IMR-90 (cell line): ENCODE measurements at regions not wholly inside any gene's neighbourhood (a gene's known extent, or its start where the extent isn't known, plus 50 kb on each side); places are given as distances from the start of the nearest gene placed in this dataset.

ENCODE experiments used
- ATAC-seq: fragments of 200-7000 bp; cut with Tn5 transposase; 2 replicates; pipeline ENCODE4 v1.9.1; 2020; ENCODE audit warnings: low read depth, mild to moderate bottlenecking, moderate library complexity
- BruUV-seq: library from RNA; stranded (reverse); fragments of 400-500 nt; replicated peaks from 2 replicates; lab custom pipeline; 2021; lab: Mats Ljungman, UMichigan
- CTCF ChIA-PET: fragments of 300-600 bp; formaldehyde crosslinking; extraction: SDS; loops from one replicate; lab custom pipeline; 2021; ENCODE audit warnings: antibody characterized with exemption; lab: Yijun Ruan, JAX
- POLR2A ChIA-PET: fragments of 300-600 bp; sonication (Branson Sonifier 250); formaldehyde crosslinking; loops from one replicate; lab custom pipeline; 2022; ENCODE audit warnings: antibody characterized with exemption; ENCODE audit not compliant: unreplicated experiment; lab: Charles Lee
- DNase-seq: peaks from one replicate; pipeline ENCODE4 v3.0.0; 2013
- H2AFZ ChIP-seq: replicated peaks from 2 replicates; pipeline ENCODE3; 2013; ENCODE audit warnings: low read length, mild to moderate bottlenecking; ENCODE audit not compliant: poor library complexity
- H2AK5ac ChIP-seq: 2 replicates; pipeline ENCODE4 v1.6.1; 2013; ENCODE audit warnings: low read depth, low read length, inconsistent platforms
- H2AK9ac ChIP-seq: replicated peaks from 2 replicates; pipeline ENCODE3; 2013; ENCODE audit warnings: mild to moderate bottlenecking, low read depth, low read length, moderate library complexity; ENCODE audit not compliant: poor library complexity
- H2BK120ac ChIP-seq: 2 replicates; pipeline ENCODE4 v1.6.1; 2013; ENCODE audit warnings: low read depth, low read length, inconsistent platforms
- H2BK15ac ChIP-seq: 3 replicates; pipeline ENCODE4 v1.6.1; 2013; ENCODE audit warnings: low read depth, low read length, inconsistent platforms
- H2BK20ac ChIP-seq: 2 replicates; pipeline ENCODE4 v1.6.1; 2013; ENCODE audit warnings: low read depth, mild to moderate bottlenecking, inconsistent platforms, low read length, moderate library complexity
- H2BK5ac ChIP-seq: 2 replicates; pipeline ENCODE4 v1.6.1; 2013; ENCODE audit warnings: mild to moderate bottlenecking, low read depth, low read length, inconsistent platforms; ENCODE audit not compliant: poor library complexity, severe bottlenecking
- H3K14ac ChIP-seq: replicated peaks from 2 replicates; pipeline ENCODE4 v1.6.1; 2013; ENCODE audit warnings: low read depth, low read length, inconsistent platforms
- H3K18ac ChIP-seq: 2 replicates; pipeline ENCODE4 v1.6.1; 2013; ENCODE audit warnings: low read depth, low read length, control low read depth
- H3K23ac ChIP-seq: 2 replicates; pipeline ENCODE4 v1.6.1; 2013; ENCODE audit warnings: low read depth, low read length, inconsistent platforms
- H3K27ac ChIP-seq: 2 replicates; pipeline ENCODE4 v1.5.1; 2013; ENCODE audit warnings: mild to moderate bottlenecking, control low read depth, low read length; ENCODE audit not compliant: insufficient read depth
- H3K27me3 ChIP-seq: 2 replicates; pipeline ENCODE4 v1.6.1; 2013; ENCODE audit warnings: low read length; ENCODE audit not compliant: control insufficient read depth, insufficient read depth
- H3K36me3 ChIP-seq: 2 replicates; pipeline ENCODE4 v1.6.1; 2013; ENCODE audit warnings: low read length, mixed read lengths; ENCODE audit not compliant: control insufficient read depth, insufficient read depth
- H3K4ac ChIP-seq: 2 replicates; pipeline ENCODE4 v1.6.1; 2013; ENCODE audit warnings: low read depth, low read length, inconsistent platforms
- H3K4me1 ChIP-seq: 2 replicates; pipeline ENCODE4 v1.6.1; 2013; ENCODE audit warnings: low read length, mixed read lengths; ENCODE audit not compliant: control insufficient read depth, insufficient read depth
- H3K4me2 ChIP-seq: 2 replicates; pipeline ENCODE4 v1.6.1; 2013; ENCODE audit warnings: low read depth, mild to moderate bottlenecking, control low read depth, low read length, moderate library complexity
- H3K4me3 ChIP-seq: 2 replicates; pipeline ENCODE4 v1.5.1; 2013; ENCODE audit warnings: low read depth, mild to moderate bottlenecking, control low read depth, low read length, moderate library complexity; ENCODE audit not compliant: insufficient read depth
- H3K56ac ChIP-seq: 2 replicates; pipeline ENCODE4 v1.6.1; 2013; ENCODE audit warnings: low read length, inconsistent platforms; ENCODE audit not compliant: insufficient read depth; ENCODE audit errors: extremely low read depth
- H3K79me1 ChIP-seq, 2 experiments: 2 replicates each; pipeline ENCODE4 v1.6.1; 2013; ENCODE audit warnings: low read length in 2 of 2, inconsistent platforms in 1 of 2, low read depth in 1 of 2
- H3K9ac ChIP-seq: 2 replicates; pipeline ENCODE4 v1.6.1; 2013; ENCODE audit warnings: low read depth, low read length, control low read depth
- H3K9me1 ChIP-seq: 2 replicates; pipeline ENCODE4 v1.6.1; 2013; ENCODE audit warnings: low read length, inconsistent platforms; ENCODE audit not compliant: insufficient read depth
- H3K9me3 ChIP-seq: 2 replicates; pipeline ENCODE4 v1.6.1; 2013; ENCODE audit warnings: low read length; ENCODE audit not compliant: control insufficient read depth, insufficient read depth
- H4K20me1 ChIP-seq: 2 replicates; pipeline ENCODE4 v1.6.1; 2013; ENCODE audit warnings: low read length, inconsistent platforms; ENCODE audit not compliant: insufficient read depth
- H4K5ac ChIP-seq: 2 replicates; pipeline ENCODE4 v1.6.1; 2013; ENCODE audit warnings: mild to moderate bottlenecking, low read depth, low read length, control low read depth
- H4K8ac ChIP-seq, 2 experiments: 2 replicates each; pipeline ENCODE4 v1.6.1; 2013; ENCODE audit warnings: low read depth in 2 of 2, low read length in 2 of 2, control low read depth in 1 of 2, inconsistent platforms in 1 of 2
- H4K91ac ChIP-seq: 2 replicates; pipeline ENCODE4 v1.6.1; 2013; ENCODE audit warnings: low read depth, low read length, inconsistent platforms; ENCODE audit not compliant: insufficient read depth
- BHLHE40 ChIP-seq: fragments of 150-350 bp; IDR thresholded peaks from 2 replicates; pipeline ENCODE4 v1.6.1; 2016; ENCODE audit warnings: mild to moderate bottlenecking, low read depth, low read length
- CEBPB ChIP-seq: IDR thresholded peaks from 2 replicates; pipeline ENCODE4 v1.6.1; 2012; ENCODE audit warnings: low read depth, low read length, improper control_type of control experiment
- CHD1 ChIP-seq: IDR thresholded peaks from 2 replicates; pipeline ENCODE4 v1.6.1; 2012; ENCODE audit warnings: low read depth, low read length, improper control_type of control experiment
- CTCF ChIP-seq: conservative IDR thresholded peaks from 2 replicates; pipeline ENCODE4 v1.5.1; 2012; ENCODE audit warnings: mild to moderate bottlenecking, low read depth, low read length, improper control_type of control experiment
- ELK1 ChIP-seq: fragments of 150-350 bp; IDR thresholded peaks from 2 replicates; pipeline ENCODE4 v1.6.1; 2016; ENCODE audit warnings: low read depth, mild to moderate bottlenecking, low read length, moderate library complexity, borderline replicate concordance
- FOS ChIP-seq: fragments of 150-350 bp; IDR thresholded peaks from 2 replicates; pipeline ENCODE4 v1.6.1; 2016; ENCODE audit warnings: low read depth, low read length
- MAFK ChIP-seq: IDR thresholded peaks from 2 replicates; pipeline ENCODE4 v1.6.1; 2012; ENCODE audit warnings: low read depth, low read length, improper control_type of control experiment
- MAZ ChIP-seq: IDR thresholded peaks from 2 replicates; pipeline ENCODE4 v1.6.1; 2012; ENCODE audit warnings: low read depth, mild to moderate bottlenecking, low read length, improper control_type of control experiment, moderate library complexity, borderline replicate concordance
- MXI1 ChIP-seq: IDR thresholded peaks from 2 replicates; pipeline ENCODE4 v1.6.1; 2012; ENCODE audit warnings: low read depth, mild to moderate bottlenecking, low read length, moderate library complexity, borderline replicate concordance
- NFE2L2 ChIP-seq: fragments of 150-350 bp; IDR thresholded peaks from 2 replicates; pipeline ENCODE4 v1.6.1; 2016; ENCODE audit warnings: low read depth, mild to moderate bottlenecking, low read length
- POLR2A ChIP-seq: IDR thresholded peaks from 2 replicates; pipeline ENCODE4 v1.6.1; 2012; ENCODE audit warnings: mild to moderate bottlenecking, low read depth, low read length
- RAD21 ChIP-seq: IDR thresholded peaks from 2 replicates; pipeline ENCODE4 v1.6.1; 2012; ENCODE audit warnings: low read length, improper control_type of control experiment
- RCOR1 ChIP-seq: IDR thresholded peaks from 2 replicates; pipeline ENCODE4 v1.6.1; 2012; ENCODE audit warnings: mild to moderate bottlenecking, low read length, improper control_type of control experiment; ENCODE audit not compliant: insufficient replicate concordance
- RFX5 ChIP-seq: IDR thresholded peaks from 2 replicates; pipeline ENCODE4 v1.8.0; 2012; ENCODE audit warnings: low read depth, mild to moderate bottlenecking, low read length, moderate library complexity
- SMC3 ChIP-seq: fragments of 150-350 bp; IDR thresholded peaks from 2 replicates; pipeline ENCODE4 v1.6.1; 2016; ENCODE audit warnings: low read depth, mild to moderate bottlenecking, antibody characterized with exemption, low read length, moderate library complexity
- USF2 ChIP-seq: fragments of 150-350 bp; IDR thresholded peaks from 2 replicates; pipeline ENCODE4 v1.6.1; 2017; ENCODE audit warnings: mild to moderate bottlenecking, antibody characterized with exemption, low read length, low read depth
- WGBS, 2 experiments: methylation state at CpG; one replicate each; pipeline versions ENCODE4 v1.1.5 to v1.1.7; 2013; ENCODE audit warnings: missing lambda C conversion rate in 2 of 2; ENCODE audit not compliant: insufficient read length in 1 of 2; ENCODE audit errors: extremely low coverage in 2 of 2; 5-methylcytosine and 5-hydroxymethylcytosine counted together
- dilution Hi-C: fragments of 300-500 bp; cut with HindIII; formaldehyde crosslinking; loops from one replicate; pipeline ENCODE4 v1.14.3; 2018; ENCODE audit warnings: low sequenced_read_pairs; ENCODE audit not compliant: unreplicated experiment
- in situ Hi-C: fragments of 300-500 bp; cut with MboI; formaldehyde crosslinking; loops from 3 replicates; pipeline ENCODE4 v1.14.3; 2019; ENCODE audit warnings: low sequenced_read_pairs, inconsistent platforms, mixed read lengths
- intact Hi-C: fragments of 100-400 bp; cut with micrococcal nuclease; formaldehyde crosslinking; loops from 2 replicates; pipeline ENCODE4 v1.10.0; 2022

GRCh38 chr3:18137958-18138357, 287.2 kb downstream of the SATB1 start:
- no peak overlapping the region for H2BK5ac ChIP-seq
- no peak overlapping the region for H4K8ac ChIP-seq
- DNase-seq: no peak
- H3K4me3 ChIP-seq: no peak overlapping the region
- dilution Hi-C loops (no loop called here), in situ Hi-C loops (no loop called here), intact Hi-C loops (no loop called here)
- POLR2A ChIA-PET: no interaction called here
- H3K27me3 ChIP-seq: no peaks in the 10 kb centered on the region
- H3K36me3 ChIP-seq: no peaks in the 10 kb centered on the region
- H3K79me1 ChIP-seq: no peaks in the 10 kb centered on the region
- no peaks in the 10 kb centered on the region for H4K20me1 ChIP-seq
- no TSS peak for BruUV-seq
- H2BK20ac ChIP-seq: no peak overlapping the region
- H3K4me1 ChIP-seq: peaks cover 4% of the 10 kb centered on the region
- no peak overlapping the region for H3K4me2 ChIP-seq
- H3K18ac ChIP-seq: no peak overlapping the region
- no peak overlapping the region for H2AFZ ChIP-seq
- no peak overlapping the region for H3K14ac ChIP-seq
- no peak overlapping the region for H3K27ac ChIP-seq
- H2AK5ac ChIP-seq: no peak overlapping the region
- H3K9me1 ChIP-seq: no peaks in the 10 kb centered on the region
- TF ChIP-seq FOS (no peak), CTCF (no peak), RFX5 (no peak), NFE2L2 (no peak), BHLHE40 (no peak), MXI1 (no peak), USF2 (no peak), POLR2A (no peak), CHD1 (no peak), RCOR1 (no peak), CEBPB (no peak), MAFK (no peak), SMC3 (no peak), MAZ (no peak), ELK1 (no peak), RAD21 (no peak)
- no peaks in the 10 kb centered on the region for H3K9me3 ChIP-seq
- CTCF ChIA-PET: no interaction called here
- WGBS, 2 experiments: no CpG with 5 or more reads among the region's 2 CpGs
- no peak overlapping the region for H3K4ac ChIP-seq
- no peak overlapping the region for H2BK15ac ChIP-seq
- no peak overlapping the region for H2AK9ac ChIP-seq
- H4K91ac ChIP-seq: no peak overlapping the region
- H3K9ac ChIP-seq: no peak overlapping the region
- no peak overlapping the region for H2BK120ac ChIP-seq
- H3K56ac ChIP-seq: no peak overlapping the region
- ATAC-seq: no peak
- no peak overlapping the region for H4K5ac ChIP-seq
- H3K23ac ChIP-seq: no peak overlapping the region
